Parathyroid adenoma (tissue), 2 donors: ENCODE measurements at regions not wholly inside any gene's neighbourhood (a gene's known extent, or its start where the extent isn't known, plus 50 kb on each side); places are given as distances from the start of the nearest gene placed in this dataset.

Source experiments
- H2AFZ ChIP-seq: fragments of 300-600 bp; sonication (generic); one replicate; pipeline ENCODE4 v1.7.0; 2017; ENCODE audit warnings: antibody characterized with exemption, mild to moderate bottlenecking
- H3K27ac ChIP-seq: fragments of 300-600 bp; sonication (generic); one replicate; pipeline ENCODE4 v1.7.0; 2017
- H3K27me3 ChIP-seq: fragments of 300-600 bp; sonication (generic); one replicate; pipeline ENCODE4 v1.7.0; 2017; ENCODE audit warnings: low read length; ENCODE audit not compliant: control insufficient read depth, insufficient read depth
- H3K36me3 ChIP-seq: fragments of 300-600 bp; sonication (generic); one replicate; pipeline ENCODE4 v1.7.0; 2017; ENCODE audit warnings: low read length; ENCODE audit not compliant: control insufficient read depth, insufficient read depth
- H3K4me1 ChIP-seq: fragments of 300-600 bp; sonication (generic); one replicate; pipeline ENCODE4 v1.7.0; 2017; ENCODE audit warnings: control low read depth
- H3K4me2 ChIP-seq: fragments of 300-600 bp; sonication (generic); one replicate; pipeline ENCODE4 v1.7.0; 2017; ENCODE audit warnings: low read length
- H3K4me3 ChIP-seq: fragments of 300-600 bp; sonication (generic); one replicate; pipeline ENCODE4 v1.7.0; 2017; ENCODE audit warnings: low read depth, low read length
- H3K79me2 ChIP-seq: fragments of 300-600 bp; sonication (generic); one replicate; pipeline ENCODE4 v1.7.0; 2017; ENCODE audit warnings: control low read depth
- H3K9ac ChIP-seq: fragments of 300-600 bp; sonication (generic); one replicate; pipeline ENCODE4 v1.7.0; 2017; ENCODE audit warnings: mild to moderate bottlenecking
- H3K9me3 ChIP-seq: fragments of 300-600 bp; sonication (generic); one replicate; pipeline ENCODE4 v1.7.0; 2017; ENCODE audit warnings: low read length; ENCODE audit not compliant: control insufficient read depth
- TF ChIP-seq, protein P1 (sequence below): fragments of 300-600 bp; sonication (generic); IDR thresholded peaks from one replicate; pipeline ENCODE4 v1.7.0; 2017; ENCODE audit warnings: antibody characterized with exemption, mild to moderate bottlenecking
- donor health status: primary hyperparathyroidism.

DNA sequence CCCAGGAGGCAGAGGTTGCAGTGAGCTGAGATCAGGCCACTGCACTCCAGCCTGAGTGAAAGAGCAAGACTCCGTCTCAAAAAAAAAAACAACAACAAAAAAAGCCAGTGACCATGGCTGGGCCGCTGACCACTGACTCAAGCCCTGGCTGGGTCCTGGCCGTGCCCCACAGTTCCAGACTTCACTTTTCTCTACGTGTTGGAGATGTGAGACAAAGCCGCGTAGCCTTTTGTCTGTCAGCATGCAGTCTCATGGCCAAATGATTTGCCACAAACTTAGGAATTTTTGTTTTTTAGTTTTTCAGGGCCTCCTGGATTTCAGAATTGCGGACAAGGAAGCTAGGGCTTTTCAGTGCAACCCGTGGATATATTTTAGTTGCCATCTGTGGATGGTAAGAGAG, 89.3 kb upstream of the CIBAR2 start:
- H3K36me3 ChIP-seq, result no peaks in the 10 kb centered on the region
- no peaks in the 10 kb centered on the region for H3K9me3 ChIP-seq
- H3K4me2 ChIP-seq, result no peak overlapping the region
- H2AFZ ChIP-seq, result no peak overlapping the region
- H3K4me1 ChIP-seq, result peaks cover 18% of the 10 kb centered on the region
- no peak overlapping the region for H3K9ac ChIP-seq
- H3K79me2 ChIP-seq, result peaks cover 48% of the 10 kb centered on the region
- TF ChIP-seq, protein P1, sequence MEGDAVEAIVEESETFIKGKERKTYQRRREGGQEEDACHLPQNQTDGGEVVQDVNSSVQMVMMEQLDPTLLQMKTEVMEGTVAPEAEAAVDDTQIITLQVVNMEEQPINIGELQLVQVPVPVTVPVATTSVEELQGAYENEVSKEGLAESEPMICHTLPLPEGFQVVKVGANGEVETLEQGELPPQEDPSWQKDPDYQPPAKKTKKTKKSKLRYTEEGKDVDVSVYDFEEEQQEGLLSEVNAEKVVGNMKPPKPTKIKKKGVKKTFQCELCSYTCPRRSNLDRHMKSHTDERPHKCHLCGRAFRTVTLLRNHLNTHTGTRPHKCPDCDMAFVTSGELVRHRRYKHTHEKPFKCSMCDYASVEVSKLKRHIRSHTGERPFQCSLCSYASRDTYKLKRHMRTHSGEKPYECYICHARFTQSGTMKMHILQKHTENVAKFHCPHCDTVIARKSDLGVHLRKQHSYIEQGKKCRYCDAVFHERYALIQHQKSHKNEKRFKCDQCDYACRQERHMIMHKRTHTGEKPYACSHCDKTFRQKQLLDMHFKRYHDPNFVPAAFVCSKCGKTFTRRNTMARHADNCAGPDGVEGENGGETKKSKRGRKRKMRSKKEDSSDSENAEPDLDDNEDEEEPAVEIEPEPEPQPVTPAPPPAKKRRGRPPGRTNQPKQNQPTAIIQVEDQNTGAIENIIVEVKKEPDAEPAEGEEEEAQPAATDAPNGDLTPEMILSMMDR, result no peak
- no peak overlapping the region for H3K4me3 ChIP-seq
- H3K27me3 ChIP-seq, result no peaks in the 10 kb centered on the region
- no peak overlapping the region for H3K27ac ChIP-seq

DNA sequence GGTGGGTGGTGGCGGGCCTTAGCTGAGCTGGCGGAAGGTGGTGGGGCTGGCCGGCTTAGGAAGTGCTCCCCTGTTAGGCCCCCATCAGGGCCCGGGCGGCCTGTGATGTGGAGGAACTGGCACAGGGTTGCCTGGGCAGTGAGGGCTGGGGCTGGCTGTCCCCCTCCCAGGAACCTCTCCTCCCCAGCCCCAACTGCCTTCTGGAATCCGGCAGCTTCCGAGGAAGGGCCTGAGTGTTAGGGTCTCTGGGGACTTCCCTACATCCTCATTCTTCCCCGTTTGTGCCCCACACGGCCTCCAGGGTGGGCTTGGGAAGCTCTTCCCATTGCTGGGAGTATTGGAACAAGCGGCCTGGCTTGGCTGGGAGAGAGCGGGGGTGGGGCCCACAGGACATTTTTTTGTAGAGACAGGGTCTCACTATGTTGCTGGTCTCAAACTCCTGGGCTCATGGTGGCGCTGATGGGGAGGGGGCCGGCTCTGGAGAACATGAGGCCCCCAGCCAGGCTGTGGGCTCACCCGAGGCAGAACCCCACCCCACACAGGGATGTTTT, 89.9 kb upstream of the CIBAR2 start:
- Histone ChIP-seq H3K79me2 (peaks cover 43% of the 10 kb centered on the region), H3K4me2 (no peak overlapping the region), H3K27me3 (no peaks in the 10 kb centered on the region), H2AFZ (peak overlapping the region; percentile 69), H3K4me3 (no peak overlapping the region), H3K36me3 (no peaks in the 10 kb centered on the region), H3K4me1 (peaks cover 18% of the 10 kb centered on the region), H3K9me3 (no peaks in the 10 kb centered on the region), H3K9ac (peak overlapping the region; percentile 19), H3K27ac (peak overlapping the region; percentile 60)
- TF ChIP-seq, protein P1, result no peak

DNA sequence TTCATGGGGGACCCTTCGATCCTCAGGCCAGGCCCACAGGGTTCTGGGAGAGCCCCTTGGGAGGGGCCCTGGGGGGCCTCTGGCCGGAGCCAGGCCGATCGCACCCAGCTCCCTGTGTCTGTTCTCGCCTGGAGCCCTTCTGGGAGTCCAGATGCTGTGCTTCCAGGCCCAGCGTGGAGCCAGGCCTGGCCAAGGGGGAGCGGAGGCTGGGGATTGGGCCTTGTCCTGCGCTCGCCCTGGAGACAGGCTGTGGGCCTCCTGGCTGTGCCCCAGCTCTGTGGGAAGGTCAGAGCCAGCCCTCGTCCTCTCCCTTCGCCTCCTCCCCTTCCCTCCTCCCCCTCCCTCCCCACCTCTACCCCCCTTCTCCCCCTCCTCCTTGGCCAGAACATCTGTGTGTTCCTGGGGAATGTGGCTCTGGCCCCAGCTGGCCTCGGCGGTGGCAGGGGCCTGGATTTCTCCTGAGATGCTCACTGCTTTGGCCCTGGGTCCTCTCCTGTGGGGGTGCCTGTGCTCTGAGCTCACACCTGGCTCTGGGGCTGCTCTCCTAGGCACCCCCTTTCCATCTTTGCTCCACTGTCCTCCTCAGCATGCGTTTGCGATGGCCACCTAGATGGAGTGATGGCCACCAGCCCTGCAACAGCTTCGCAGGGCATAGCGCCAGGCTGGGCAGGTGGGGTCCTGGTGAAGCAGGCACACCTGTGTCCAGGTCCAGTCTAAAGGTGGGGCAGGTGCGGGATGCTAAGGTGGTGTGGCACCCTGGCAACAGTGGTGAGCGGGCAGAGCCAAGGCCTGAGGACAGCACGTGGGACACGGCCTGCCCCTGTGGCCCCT, 90.6 kb upstream of the CIBAR2 start:
- TF ChIP-seq, protein P1, result no peak
- Histone ChIP-seq H2AFZ (peak overlapping the region; percentile 69), H3K4me2 (peak overlapping the region; percentile 14), H3K9me3 (no peaks in the 10 kb centered on the region), H3K27me3 (no peaks in the 10 kb centered on the region), H3K27ac (peak overlapping the region; percentile 60), H3K9ac (peak overlapping the region; percentile 19), H3K4me1 (peaks cover 18% of the 10 kb centered on the region), H3K79me2 (peaks cover 40% of the 10 kb centered on the region), H3K36me3 (no peaks in the 10 kb centered on the region), H3K4me3 (no peak overlapping the region)

DNA sequence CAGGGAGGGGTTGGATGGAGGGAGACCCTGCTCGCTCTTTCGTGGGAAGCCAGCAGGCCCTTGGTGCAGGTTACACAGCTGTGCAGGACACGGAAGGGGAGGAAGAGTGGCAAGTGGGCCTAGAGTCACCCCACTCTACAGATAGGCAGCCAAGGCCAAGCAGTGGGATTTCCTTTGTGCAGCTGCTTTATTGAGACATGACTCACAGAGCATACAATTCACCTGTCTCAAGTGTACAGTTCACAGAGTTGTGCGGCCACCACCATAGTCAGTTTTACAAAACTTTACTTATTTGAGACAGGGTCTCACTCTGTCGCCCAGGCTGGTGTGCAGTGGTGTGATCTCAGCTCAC, 91.2 kb upstream of the CIBAR2 start:
- Histone ChIP-seq H3K27me3 (no peaks in the 10 kb centered on the region), H3K9ac (no peak overlapping the region), H3K4me2 (no peak overlapping the region), H3K27ac (no peak overlapping the region), H2AFZ (no peak overlapping the region), H3K9me3 (no peaks in the 10 kb centered on the region), H3K79me2 (peaks cover 38% of the 10 kb centered on the region), H3K4me1 (peaks cover 18% of the 10 kb centered on the region), H3K36me3 (no peaks in the 10 kb centered on the region), H3K4me3 (no peak overlapping the region)
- TF ChIP-seq, protein P1, result no peak
